HCT116 (cell line): ENCODE measurements at regions not wholly inside any gene's neighbourhood (a gene's known extent, or its start where the extent isn't known, plus 50 kb on each side); places are given as distances from the start of the nearest gene placed in this dataset.
"Not testable (repeated sequence)": the region's sequence is repeated elsewhere in the genome, so short reads cannot be mapped to it uniquely, and the experiment has no call there.

Experiments
- ATAC-seq: fragments of 200-7000 bp; cut with Tn5 transposase; 2 replicates; pipeline ENCODE4 v1.9.1; 2020; ENCODE audit warnings: mild to moderate bottlenecking, moderate library complexity
- BruUV-seq: library from RNA; stranded (reverse); fragments of 400-500 nt; replicated peaks from 2 replicates; lab custom pipeline; 2021; lab: Mats Ljungman, UMichigan
- CTCF ChIA-PET: fragments of 300-600 bp; sonication (Branson Sonifier 250); formaldehyde crosslinking; loops from one replicate; lab custom pipeline; 2021; ENCODE audit warnings: antibody characterized with exemption; lab: Charles Lee
- POLR2A ChIA-PET: fragments of 300-600, 350-600 bp; sonication (Branson Sonifier 250); formaldehyde crosslinking; loops from one replicate; lab custom pipeline; 2021; ENCODE audit warnings: antibody characterized with exemption; lab: Charles Lee
- RAD21 ChIA-PET, 2 experiments: fragments of 300-600 bp; sonication (Branson Sonifier 250); formaldehyde crosslinking; loops; one replicate each; lab custom pipeline; 2023; ENCODE audit warnings: low total read pairs in 2 of 2; ENCODE audit not compliant: uncharacterized antibody in 2 of 2, unreplicated experiment in 2 of 2, low non-redundant PET in 1 of 2; lab: Charles Lee
- DNase-seq: peaks from one replicate; pipeline ENCODE4 v3.0.0-alpha.2; 2010; ENCODE audit warnings: low read depth, low spot score
- H2AFZ ChIP-seq: fragments of 200-600 bp; shearing (Covaris generic), sonication (generic); 2 replicates; pipeline ENCODE4 v1.6.1; 2017; ENCODE audit warnings: low read depth, mixed run types, mixed read lengths, antibody characterized with exemption, low read length; ENCODE audit not compliant: poor library complexity, severe bottlenecking
- H3K27ac ChIP-seq: 2 replicates; pipeline ENCODE4 v1.5.1; 2012; ENCODE audit warnings: low read depth, low read length
- H3K27me3 ChIP-seq: fragments of 200-600 bp; sonication (generic); 2 replicates; pipeline ENCODE4 v1.6.1; 2016; ENCODE audit warnings: mixed run types, low read length, mixed read lengths; ENCODE audit not compliant: insufficient read depth
- H3K36me3 ChIP-seq, 2 experiments: fragments of 200-500 bp in 1 of 2; fragments of 200-600 bp in 1 of 2; sonication (Bioruptor generic) in 1 of 2; sonication (generic) in 1 of 2; 2 replicates each; pipeline versions ENCODE4 v1.5.1 to v1.6.1; 2014 to 2016; ENCODE audit warnings: low read length in 2 of 2, inconsistent platforms in 1 of 2, mixed read lengths in 1 of 2, mixed run types in 1 of 2; ENCODE audit not compliant: insufficient read depth in 2 of 2, control insufficient read depth in 1 of 2
- H3K4me1 ChIP-seq, 2 experiments: fragments of 200-600 bp in 1 of 2; sonication (generic) in 1 of 2; 2 replicates each; pipeline versions ENCODE4 v1.5.1 to v1.6.1; 2012 to 2017; ENCODE audit warnings: low read length in 2 of 2, inconsistent platforms in 1 of 2, mild to moderate bottlenecking in 1 of 2, mixed read lengths in 1 of 2, mixed run types in 1 of 2, moderate library complexity in 1 of 2; ENCODE audit not compliant: insufficient read depth in 2 of 2, control insufficient read depth in 1 of 2
- H3K4me2 ChIP-seq: fragments of 200-600 bp; sonication (generic); 2 replicates; pipeline ENCODE4 v1.6.1; 2017; ENCODE audit warnings: mixed run types, low read length, mixed read lengths
- H3K4me3 ChIP-seq, 2 experiments: fragments of 200-600 bp in 1 of 2; sonication (generic) in 1 of 2; replicated peaks in 1 of 2; 2 replicates each; pipeline ENCODE4 v1.5.1; 2011 to 2016; ENCODE audit warnings: low read length in 2 of 2, control low read depth in 1 of 2, low read depth in 1 of 2, mild to moderate bottlenecking in 1 of 2, mixed read lengths in 1 of 2, mixed run types in 1 of 2
- H3K79me2 ChIP-seq: fragments of 200-600 bp; sonication (generic); 2 replicates; pipeline ENCODE4 v1.6.1; 2017; ENCODE audit warnings: mild to moderate bottlenecking, mixed run types, low read length, moderate library complexity, mixed read lengths; ENCODE audit not compliant: insufficient read depth
- H3K9ac ChIP-seq: fragments of 200-600 bp; sonication (generic); 2 replicates; pipeline ENCODE4 v1.6.1; 2016; ENCODE audit warnings: low read length, mixed read lengths
- H3K9me2 ChIP-seq: fragments of 200-600 bp; sonication (generic), shearing (Covaris generic); 2 replicates; pipeline ENCODE4 v1.6.1; 2017; ENCODE audit warnings: mixed run types, mild to moderate bottlenecking, moderate library complexity; ENCODE audit not compliant: insufficient read depth
- H3K9me3 ChIP-seq, 2 experiments: fragments of 200-500 bp in 1 of 2; fragments of 200-600 bp in 1 of 2; sonication (Bioruptor generic) in 1 of 2; sonication (generic) in 1 of 2; 2 replicates each; pipeline ENCODE4 v1.6.1; 2014 to 2017; ENCODE audit warnings: low read length in 2 of 2, mixed read lengths in 2 of 2, inconsistent platforms in 1 of 2, low read depth in 1 of 2, mild to moderate bottlenecking in 1 of 2, mixed run types in 1 of 2, moderate library complexity in 1 of 2; ENCODE audit not compliant: control insufficient read depth in 1 of 2, insufficient read depth in 1 of 2
- H4K20me1 ChIP-seq: fragments of 200-600 bp; sonication (generic), shearing (Covaris generic); 2 replicates; pipeline ENCODE4 v1.6.1; 2017; ENCODE audit warnings: mixed run types, mild to moderate bottlenecking, moderate library complexity; ENCODE audit not compliant: insufficient read depth
- CEBPB ChIP-seq: IDR thresholded peaks from 2 replicates; pipeline ENCODE4 v1.6.1; 2012; ENCODE audit warnings: low read depth
- EGR1 ChIP-seq: IDR thresholded peaks from 2 replicates; pipeline ENCODE4 v1.6.1; 2012; ENCODE audit warnings: low read depth
- JUND ChIP-seq: IDR thresholded peaks from 2 replicates; pipeline ENCODE4 v1.6.1; 2012
- POLR2A ChIP-seq: IDR thresholded peaks from 2 replicates; pipeline ENCODE4 v1.7.0; 2011; ENCODE audit warnings: borderline replicate concordance; ENCODE audit not compliant: insufficient read depth, insufficient read length; ENCODE audit errors: extremely low read depth
- REST ChIP-seq: IDR thresholded peaks from 2 replicates; pipeline ENCODE4 v1.6.1; 2012; ENCODE audit warnings: low read depth
- SRF ChIP-seq: IDR thresholded peaks from 2 replicates; pipeline ENCODE4 v1.6.1; 2012; ENCODE audit warnings: low read depth
- TCF7L2 ChIP-seq: IDR thresholded peaks from 2 replicates; pipeline ENCODE4 v1.7.0; 2011; ENCODE audit warnings: borderline replicate concordance, inconsistent platforms; ENCODE audit not compliant: insufficient read depth, insufficient read length; ENCODE audit errors: extremely low read depth
- ZNF274 ChIP-seq: fragments of 200-500 bp; sonication (Bioruptor generic); IDR thresholded peaks from 2 replicates; pipeline ENCODE4 v1.6.1; 2014; ENCODE audit warnings: mild to moderate bottlenecking, low read depth, low read length, inconsistent platforms
- intact Hi-C: fragments of 100-400 bp; cut with micrococcal nuclease; formaldehyde crosslinking; loops from 2 replicates; pipeline ENCODE4 v1.10.0; 2022

GRCh38 chr14:105666420-105666819 lies 140.0 kb downstream of the TMEM121 start:
- Histone ChIP-seq H3K27me3 (no peaks in the 10 kb centered on the region), H3K36me3 (no peaks in the 10 kb centered on the region), H3K4me2 (no peak overlapping the region), H3K4me1 (no peaks in the 10 kb centered on the region), H3K9me2 (no peaks in the 10 kb centered on the region), H3K9me3 (no peaks in the 10 kb centered on the region), H4K20me1 (no peaks in the 10 kb centered on the region), H3K9ac (no peak overlapping the region), H2AFZ (no peak overlapping the region), H3K79me2 (no peaks in the 10 kb centered on the region), H3K4me3 (no peak overlapping the region), H3K27ac (no peak overlapping the region)
- ATAC-seq (no peak), DNase-seq (no peak)
- TF ChIP-seq JUND (no peak), REST (no peak), TCF7L2 (no peak), SRF (no peak), POLR2A (no peak), EGR1 (no peak), ZNF274 (no peak), CEBPB (no peak)
- CTCF ChIA-PET: no interaction called here
- intact Hi-C loops: no loop called here
- POLR2A ChIA-PET: no interaction called here
- no TSS peak for BruUV-seq
- RAD21 ChIA-PET: no interaction called here

GRCh38 chr14:105666991-105667662 lies 140.7 kb downstream of the TMEM121 start:
- H2AFZ ChIP-seq, H3K9me2 ChIP-seq, H3K4me3 ChIP-seq, ATAC-seq, H3K79me2 ChIP-seq, intact Hi-C loops, H3K27ac ChIP-seq, H3K4me2 ChIP-seq, H3K4me1 ChIP-seq, DNase-seq, H3K27me3 ChIP-seq, BruUV-seq, H3K36me3 ChIP-seq, H4K20me1 ChIP-seq, H3K9me3 ChIP-seq, RAD21 ChIA-PET, CTCF ChIA-PET, H3K9ac ChIP-seq, POLR2A ChIA-PET: not testable (repeated sequence)

DNA sequence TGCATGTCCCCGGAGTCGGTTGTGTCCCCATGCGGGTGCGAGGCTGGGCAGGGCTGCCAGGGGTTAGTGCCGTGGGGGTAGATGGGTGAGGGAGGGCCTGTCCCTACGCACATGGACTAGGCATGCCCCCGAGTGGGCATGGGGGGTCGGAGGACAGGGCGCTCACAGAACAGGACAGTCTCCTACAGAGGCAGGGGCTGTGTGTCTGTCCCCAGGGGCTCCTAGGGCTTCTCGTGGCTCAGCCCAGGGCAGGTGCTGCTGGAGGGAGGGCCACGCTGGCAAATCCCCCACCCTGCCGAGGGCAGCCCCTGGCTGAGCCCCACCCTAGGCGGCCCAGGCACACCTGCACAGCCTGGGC lies 141.3 kb downstream of the TMEM121 start:
- intact Hi-C loops, H3K4me3 ChIP-seq, H3K4me2 ChIP-seq, H3K36me3 ChIP-seq, H2AFZ ChIP-seq, RAD21 ChIA-PET, H3K9me3 ChIP-seq, CTCF ChIA-PET, H3K27me3 ChIP-seq, H3K27ac ChIP-seq, H3K79me2 ChIP-seq, ATAC-seq, H3K9ac ChIP-seq, BruUV-seq, H3K9me2 ChIP-seq, H4K20me1 ChIP-seq, DNase-seq, POLR2A ChIA-PET, H3K4me1 ChIP-seq: not testable (repeated sequence)
